Dedifferentiated amniotic fluid mesenchymal stem cell (primary cell): ENCODE measurements at regions not wholly inside any gene's neighbourhood (a gene's known extent, or its start where the extent isn't known, plus 50 kb on each side); places are given as distances from the start of the nearest gene placed in this dataset.
"Not testable (repeated sequence)": the region's sequence is repeated elsewhere in the genome, so short reads cannot be mapped to it uniquely, and the experiment has no call there.

Source experiments
- DNase-seq: peaks from one replicate; pipeline ENCODE4 v3.0.0-alpha.2; 2016; ENCODE audit errors: extremely low spot score

DNA sequence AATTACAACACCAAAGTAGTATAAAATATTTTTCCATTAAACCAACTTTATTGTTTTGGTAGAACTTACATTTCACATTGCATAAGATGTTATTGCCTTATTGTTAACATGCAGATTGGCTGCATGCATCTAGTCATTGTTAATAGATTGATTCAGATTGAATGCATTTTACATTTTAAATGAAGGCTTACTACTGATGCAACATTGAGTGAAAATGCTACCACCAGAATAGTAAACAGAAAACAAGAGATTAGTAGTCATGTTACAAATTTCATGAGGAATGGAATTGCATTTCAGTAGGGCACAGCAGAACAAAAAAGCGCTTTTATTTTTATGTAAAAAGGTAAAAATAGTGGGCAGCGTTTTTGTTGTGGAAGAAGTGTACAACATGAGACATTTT is 298.3 kb downstream of the ARL4A start:
- no peak for DNase-seq

DNA sequence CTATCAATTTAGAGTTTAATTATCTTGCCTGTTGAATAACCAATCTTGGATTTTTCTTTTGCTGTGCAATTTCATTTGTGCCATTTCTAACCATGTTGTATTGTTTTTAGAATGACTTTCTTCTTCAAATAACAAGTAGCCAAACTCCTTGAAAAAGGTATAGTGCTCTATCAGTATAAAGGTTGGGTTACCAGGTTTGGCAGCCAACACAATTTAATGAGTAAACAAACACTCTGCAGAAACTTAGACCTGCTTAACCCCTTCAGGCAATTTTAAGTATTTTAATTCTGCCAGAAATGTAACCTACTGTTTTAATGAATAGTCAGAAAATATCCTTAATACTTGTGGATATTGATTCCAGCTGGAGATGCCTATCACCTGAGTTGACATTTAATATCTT is 299.8 kb downstream of the ARL4A start:
- DNase-seq = no peak

GRCh38 chr7:12990440-12990839 is 303.0 kb downstream of the ARL4A start:
- DNase-seq = no peak

DNA sequence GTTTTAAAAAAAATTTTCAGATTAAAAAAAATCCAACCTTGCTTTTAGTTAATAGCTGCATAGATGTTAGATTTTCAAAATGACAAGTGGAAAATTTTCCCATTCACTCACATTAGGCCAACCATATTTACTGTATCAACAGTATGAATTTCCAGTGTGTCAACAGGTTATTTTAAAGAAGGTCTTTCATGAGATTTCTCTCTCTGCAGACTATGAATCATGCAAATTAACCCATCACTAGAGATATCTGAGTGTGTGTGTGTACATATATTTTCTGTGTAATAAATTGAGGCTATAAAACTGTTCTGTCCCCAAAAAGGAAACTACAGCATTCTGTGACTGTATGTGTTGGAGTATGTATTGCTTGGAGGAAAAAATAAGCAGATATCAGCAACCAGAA is 305.6 kb downstream of the ARL4A start:
- DNase-seq = no peak

DNA sequence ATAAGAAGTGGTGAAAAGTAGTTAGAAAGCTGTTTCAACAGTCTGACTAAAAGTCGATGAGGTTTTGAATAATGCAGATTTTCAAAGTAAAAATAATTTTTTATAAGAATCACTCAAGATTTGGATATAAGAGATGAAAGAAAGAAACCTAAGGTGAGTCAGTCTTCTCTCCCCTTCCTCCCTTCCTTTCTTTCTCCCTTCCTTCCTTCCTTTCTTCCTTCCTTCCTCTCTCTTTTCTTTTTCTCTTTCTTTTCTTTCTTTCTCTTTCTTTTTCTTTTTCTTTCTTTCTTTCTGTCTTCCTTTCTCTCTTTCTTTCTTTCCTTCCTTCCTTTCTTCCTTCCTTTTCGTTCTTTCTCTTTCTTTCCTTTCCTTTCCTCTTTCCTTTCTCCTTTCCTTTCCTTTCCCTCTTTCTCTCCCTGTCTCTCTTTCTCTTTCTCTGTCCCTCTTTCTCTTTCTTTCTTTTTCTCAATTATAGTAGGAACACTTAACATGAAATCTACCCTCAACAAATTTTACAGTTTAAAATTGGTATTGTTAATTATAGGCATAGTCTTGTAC is 308.6 kb downstream of the ARL4A start:
- DNase-seq = no peak

GRCh38 chr7:13007331-13007730 is 319.9 kb downstream of the ARL4A start:
- DNase-seq = no peak

DNA sequence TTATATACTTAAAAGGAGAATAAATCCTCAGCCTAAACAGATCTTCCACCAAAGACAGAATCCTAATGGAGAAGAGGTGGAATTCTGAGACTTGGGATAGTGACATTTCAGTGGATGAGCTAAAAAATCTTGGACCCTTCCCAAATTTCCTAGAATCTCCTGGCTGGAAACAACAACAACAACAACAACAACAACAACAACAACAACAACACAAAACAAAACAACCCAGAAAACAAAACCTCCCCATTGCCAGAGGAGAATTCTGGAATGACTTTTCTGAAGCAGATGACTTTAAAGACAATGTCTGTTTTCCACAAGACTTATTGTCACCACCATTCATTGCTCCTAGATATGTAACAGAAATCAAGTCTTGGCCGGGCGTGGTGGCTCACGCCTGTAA is 322.1 kb downstream of the ARL4A start:
- no peak for DNase-seq

DNA sequence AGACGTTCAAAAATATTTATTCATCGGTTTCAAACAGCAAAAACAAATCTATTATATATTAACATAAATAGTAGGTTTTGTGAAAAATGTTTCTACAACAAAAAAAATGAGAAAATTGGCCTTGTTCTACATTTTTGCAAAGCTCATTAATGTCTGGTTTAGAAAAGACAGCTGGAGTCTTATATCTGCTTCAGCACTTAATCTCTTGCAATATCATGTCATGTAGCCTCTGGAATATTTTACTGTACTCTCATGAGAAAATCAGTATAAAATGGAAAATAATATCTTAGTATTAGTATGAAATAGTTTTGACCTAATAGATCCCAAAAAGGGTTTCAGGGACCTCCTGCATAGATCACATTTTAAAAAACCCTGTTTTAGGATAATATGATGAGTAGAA is 326.6 kb downstream of the ARL4A start:
- no peak for DNase-seq

GRCh38 chr7:13016036-13016581 is 328.7 kb downstream of the ARL4A start:
- no peak for DNase-seq

GRCh38 chr7:13016592-13017332 is 329.3 kb downstream of the ARL4A start:
- DNase-seq = no peak

- DNase-seq = no peak
Measured at GRCh38 chr7:13017333-13017857, 330.0 kb downstream of the ARL4A start.

GRCh38 chr7:13017881-13018280 is 330.4 kb downstream of the ARL4A start:
- no peak for DNase-seq

DNA sequence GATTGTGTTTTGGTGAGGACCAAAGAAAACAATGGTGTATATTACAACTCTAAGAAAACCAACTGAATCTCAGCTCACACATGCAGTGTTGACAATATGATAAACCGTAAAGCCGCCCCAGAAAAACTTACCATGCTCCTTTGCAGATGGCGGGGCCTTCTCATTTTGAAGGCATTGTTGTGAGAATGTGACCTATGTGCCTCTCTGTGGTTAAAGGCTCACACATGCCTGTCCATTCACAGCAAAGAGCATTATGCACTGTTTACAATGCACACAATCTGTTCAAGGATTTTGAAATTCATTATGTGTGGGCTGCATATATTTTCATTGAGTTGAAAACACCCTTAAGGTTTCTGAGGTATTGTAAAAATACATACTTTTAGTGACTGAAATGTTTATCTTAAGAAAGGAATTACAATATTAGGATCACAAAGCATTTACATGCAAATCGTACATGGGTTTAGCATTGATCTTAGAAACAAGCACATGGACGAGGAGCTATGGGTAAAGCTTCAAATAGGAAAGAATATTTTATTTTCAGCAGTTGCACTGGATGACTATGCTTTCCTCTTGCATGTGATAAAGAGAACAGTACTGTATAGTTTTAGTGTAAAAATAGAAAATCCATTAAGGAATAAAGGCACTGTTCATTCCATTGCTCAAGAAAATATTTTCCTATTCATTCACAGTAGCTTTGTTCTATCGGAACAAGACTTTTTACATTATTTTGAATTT is 334.3 kb downstream of the ARL4A start:
- no peak for DNase-seq

DNA sequence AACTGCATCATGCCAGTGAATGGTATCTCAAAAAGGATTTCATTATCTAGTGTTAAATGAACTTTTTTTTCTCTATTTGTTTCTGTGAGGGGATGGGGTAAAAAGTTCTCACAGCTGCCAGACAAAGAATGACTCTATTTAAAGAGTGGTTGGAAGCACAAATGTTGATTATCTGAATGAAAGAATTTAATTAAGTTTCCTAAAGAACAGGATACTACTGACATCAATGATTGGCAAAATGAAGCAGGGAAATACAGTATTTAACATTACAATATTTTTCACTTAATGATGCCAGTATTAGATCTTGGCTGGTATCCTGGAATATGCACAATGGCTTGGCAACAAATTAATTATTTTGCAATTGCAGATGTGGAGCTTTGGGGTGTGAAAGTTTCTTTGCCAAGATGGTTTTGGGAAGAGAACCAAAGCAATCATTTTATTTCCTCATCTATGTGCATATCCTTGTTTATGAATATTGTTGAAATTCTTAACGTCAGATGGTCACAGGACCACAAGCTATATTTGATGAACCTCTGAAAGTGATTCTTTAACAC is 336.8 kb downstream of the ARL4A start:
- no peak for DNase-seq

DNA sequence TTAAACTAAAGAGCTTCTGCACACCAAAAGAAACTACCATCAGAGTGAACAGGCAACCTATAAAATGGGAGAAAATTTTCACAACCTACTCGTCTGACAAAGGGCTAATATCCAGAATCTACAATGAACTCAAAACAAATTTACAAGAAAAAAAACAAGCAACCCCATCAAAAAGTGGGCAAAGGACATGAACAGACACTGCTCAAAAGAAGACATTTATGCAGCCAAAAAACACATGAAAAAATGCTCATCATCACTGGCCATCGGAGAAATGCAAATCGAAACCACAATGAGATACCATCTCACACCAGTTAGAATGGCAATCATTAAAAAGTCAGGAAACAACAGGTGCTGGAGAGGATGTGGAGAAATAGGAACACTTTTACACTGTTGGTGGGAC is 337.6 kb downstream of the ARL4A start:
- not testable (repeated sequence) for DNase-seq

GRCh38 chr7:13027321-13027720 is 339.9 kb downstream of the ARL4A start:
- DNase-seq = no peak

- no peak for DNase-seq
Measured at GRCh38 chr7:13028036-13028824, 340.8 kb downstream of the ARL4A start.

- no peak for DNase-seq
Measured at GRCh38 chr7:13028825-13029099, 341.3 kb downstream of the ARL4A start.

DNA sequence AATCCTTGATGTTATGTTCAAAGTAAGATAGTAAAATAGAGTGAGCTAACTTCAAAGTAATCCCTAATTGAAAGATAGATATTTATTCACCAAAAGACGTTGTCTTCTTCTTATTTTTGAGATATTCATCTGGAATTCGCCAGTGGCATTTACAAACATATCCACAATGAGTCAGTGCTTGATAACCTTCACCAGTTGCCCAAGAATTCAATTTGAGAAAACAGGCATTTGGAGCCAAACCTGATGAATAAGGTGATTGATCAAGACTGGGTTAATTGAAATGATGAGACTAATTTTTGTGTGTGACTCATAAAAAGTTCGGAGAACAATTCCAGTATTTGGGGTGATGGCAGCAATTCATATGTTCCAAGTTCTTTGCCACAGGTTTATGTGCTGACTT is 344.0 kb downstream of the ARL4A start:
- no peak for DNase-seq

GRCh38 chr7:13032084-13032483 is 344.7 kb downstream of the ARL4A start:
- DNase-seq = no peak

DNA sequence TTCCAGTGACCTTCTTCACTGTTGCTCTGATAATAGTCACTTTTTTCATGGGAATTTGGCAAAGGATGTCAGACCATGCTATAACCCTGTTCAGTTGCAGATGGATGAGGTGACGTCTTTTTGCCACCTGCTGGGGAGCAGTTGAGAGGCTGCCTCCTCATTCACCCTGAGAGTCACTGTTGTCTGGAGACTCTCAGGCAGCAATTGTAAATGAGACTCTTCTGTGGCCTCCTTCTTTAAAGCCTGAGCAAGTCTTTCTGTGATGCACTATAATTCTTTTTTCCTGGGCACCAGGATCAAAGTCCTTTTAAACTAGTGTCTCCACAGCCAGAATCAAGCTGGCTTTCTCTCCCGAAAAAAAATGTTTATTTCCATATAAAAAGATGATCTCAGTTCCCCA is 345.1 kb downstream of the ARL4A start:
- no peak for DNase-seq

GRCh38 chr7:13034693-13035092 is 347.3 kb downstream of the ARL4A start:
- DNase-seq = no peak
